ENCODE measurements at regions not wholly inside any gene's neighbourhood (a gene's known extent, or its start where the extent isn't known, plus 50 kb on each side); places are given as distances from the start of the nearest gene placed in this dataset.

GRCh38 chr7:131011976-131012375 is 278.0 kb upstream of the KLF14 start (continued):
- TF ChIP-seq REST (IDR thresholded peaks at IDR 0.05; ENCODE audit: low read depth) (no peak), TCF7L2 (IDR thresholded peaks at IDR 0.05; ENCODE audit: borderline replicate concordance, extremely low read depth, insufficient read depth, insufficient read length) (no peak), ZBTB33 (IDR thresholded peaks at IDR 0.05; ENCODE audit: extremely low read depth, insufficient replicate concordance, low read length) (no peak), SP1 (IDR thresholded peaks at IDR 0.05; ENCODE audit: low read depth) (no peak), ZFX (IDR thresholded peaks at IDR 0.05) (no peak), EZH2 (IDR thresholded peaks at IDR 0.05) (no peak), RAD21 (IDR thresholded peaks at IDR 0.05; ENCODE audit: low read depth) (no peak), POLR2AphosphoS5 (IDR thresholded peaks at IDR 0.05; ENCODE audit: low read depth, low read length) (no peak), CEBPB (IDR thresholded peaks at IDR 0.05; ENCODE audit: low read depth) (no peak), ELF1 (IDR thresholded peaks at IDR 0.05; ENCODE audit: borderline replicate concordance, low read depth) (no peak)
